KMS-11 (cell line): ENCODE measurements at regions not wholly inside any gene's neighbourhood (a gene's known extent, or its start where the extent isn't known, plus 50 kb on each side); places are given as distances from the start of the nearest gene placed in this dataset.

Source experiments
- H2AFZ ChIP-seq: fragments of 200-600 bp; sonication (generic); 2 replicates; pipeline ENCODE4 v1.6.1; 2016; ENCODE audit warnings: antibody characterized with exemption, mixed run types, low read depth
- H3K27ac ChIP-seq: fragments of 200-600 bp; sonication (generic); 2 replicates; pipeline ENCODE4 v1.6.1; 2016; ENCODE audit warnings: mild to moderate bottlenecking, mixed run types
- H3K27me3 ChIP-seq: fragments of 200-600 bp; sonication (generic); 2 replicates; pipeline ENCODE4 v1.6.1; 2017; ENCODE audit warnings: mild to moderate bottlenecking, low read depth, mixed run types, moderate library complexity; ENCODE audit not compliant: insufficient read depth
- H3K36me3 ChIP-seq: fragments of 200-600 bp; sonication (generic); 2 replicates; pipeline ENCODE4 v1.6.1; 2017; ENCODE audit warnings: mild to moderate bottlenecking, mixed run types; ENCODE audit not compliant: insufficient read depth
- H3K4me1 ChIP-seq: fragments of 200-600 bp; sonication (generic); 2 replicates; pipeline ENCODE4 v1.6.1; 2016; ENCODE audit warnings: mild to moderate bottlenecking, low read depth, mixed run types; ENCODE audit not compliant: poor library complexity, severe bottlenecking
- H3K4me2 ChIP-seq: fragments of 200-600 bp; sonication (generic); 2 replicates; pipeline ENCODE4 v1.7.0; 2016; ENCODE audit warnings: mild to moderate bottlenecking, mixed run types
- H3K4me3 ChIP-seq: fragments of 200-600 bp; sonication (generic); IDR thresholded peaks from 2 replicates; pipeline ENCODE4 v1.6.1; 2017; ENCODE audit warnings: low read depth, low read length, mixed read lengths; ENCODE audit not compliant: insufficient read depth
- H3K79me2 ChIP-seq: fragments of 200-600 bp; sonication (generic); 2 replicates; pipeline ENCODE4 v1.6.1; 2016; ENCODE audit warnings: low read depth, mixed run types; ENCODE audit not compliant: insufficient read depth
- H3K9ac ChIP-seq: fragments of 200-600 bp; sonication (generic); 2 replicates; pipeline ENCODE4 v1.6.1; 2016; ENCODE audit warnings: mild to moderate bottlenecking, mixed run types
- H4K20me1 ChIP-seq: fragments of 200-600 bp; sonication (generic); 2 replicates; pipeline ENCODE4 v1.6.1; 2016; ENCODE audit warnings: mild to moderate bottlenecking, mixed run types; ENCODE audit not compliant: insufficient read depth
- CTCF ChIP-seq: fragments of 200-600 bp; sonication (generic); conservative IDR thresholded peaks from 2 replicates; pipeline ENCODE4 v1.6.1; 2017; ENCODE audit warnings: low read depth, mild to moderate bottlenecking, antibody characterized with exemption, low read length, moderate library complexity, mixed read lengths

- H3K4me1 ChIP-seq = no peaks in the 10 kb centered on the region
- H4K20me1 ChIP-seq = no peaks in the 10 kb centered on the region
- no peak overlapping the region for H3K4me3 ChIP-seq
- no peak overlapping the region for H2AFZ ChIP-seq
- no peaks in the 10 kb centered on the region for H3K79me2 ChIP-seq
- no peak overlapping the region for H3K27ac ChIP-seq
- TF ChIP-seq CTCF = no peak
- no peak overlapping the region for H3K4me2 ChIP-seq
- H3K9ac ChIP-seq = no peak overlapping the region
- no peaks in the 10 kb centered on the region for H3K36me3 ChIP-seq
- H3K27me3 ChIP-seq = no peaks in the 10 kb centered on the region
Observed at GRCh38 chr2:175766880-175767279, 235.2 kb downstream of the LNPK start.

- H3K27ac ChIP-seq = no peak overlapping the region
- H3K4me1 ChIP-seq = no peaks in the 10 kb centered on the region
- no peak overlapping the region for H2AFZ ChIP-seq
- H3K4me2 ChIP-seq = no peak overlapping the region
- H3K36me3 ChIP-seq = no peaks in the 10 kb centered on the region; the same call in 1 of the 2 replicates
- no peak overlapping the region for H3K4me3 ChIP-seq
- H4K20me1 ChIP-seq = no peaks in the 10 kb centered on the region
- H3K9ac ChIP-seq = no peak overlapping the region
- no peak for TF ChIP-seq CTCF
- H3K79me2 ChIP-seq = no peaks in the 10 kb centered on the region
- H3K27me3 ChIP-seq = no peaks in the 10 kb centered on the region
Observed at GRCh38 chr2:175755656-175756386, 246.2 kb downstream of the LNPK start.

- no peaks in the 10 kb centered on the region; the same call in 1 of the 2 replicates for H3K36me3 ChIP-seq
- no peak overlapping the region for H3K4me3 ChIP-seq
Observed at GRCh38 chr2:175755169-175755568, 246.9 kb downstream of the LNPK start.

GRCh38 chr2:175750195-175750594 lies 251.9 kb downstream of the LNPK start:
- H3K79me2 ChIP-seq = no peaks in the 10 kb centered on the region
- no peaks in the 10 kb centered on the region for H3K36me3 ChIP-seq
- H3K27me3 ChIP-seq = no peaks in the 10 kb centered on the region
- H3K4me1 ChIP-seq = no peaks in the 10 kb centered on the region
- no peak overlapping the region for H3K9ac ChIP-seq
- no peak for TF ChIP-seq CTCF
- H2AFZ ChIP-seq = no peak overlapping the region
- H3K4me3 ChIP-seq = no peak overlapping the region
- H3K27ac ChIP-seq = no peak overlapping the region
- no peaks in the 10 kb centered on the region for H4K20me1 ChIP-seq
- no peak overlapping the region for H3K4me2 ChIP-seq

More at GRCh38 chr2:175755169-175755568, 246.9 kb downstream of the LNPK start:
- Histone ChIP-seq H2AFZ (no peak overlapping the region), H4K20me1 (no peaks in the 10 kb centered on the region), H3K4me1 (no peaks in the 10 kb centered on the region), H3K4me2 (no peak overlapping the region), H3K27ac (no peak overlapping the region), H3K9ac (no peak overlapping the region), H3K27me3 (no peaks in the 10 kb centered on the region), H3K79me2 (no peaks in the 10 kb centered on the region)
- no peak for TF ChIP-seq CTCF
